Panc1 (cell line): ENCODE measurements at regions not wholly inside any gene's neighbourhood (a gene's known extent, or its start where the extent isn't known, plus 50 kb on each side); places are given as distances from the start of the nearest gene placed in this dataset.

Experiments
- ATAC-seq: fragments of 200-7000 bp; cut with Tn5 transposase; 2 replicates; pipeline ENCODE4 v1.9.1; 2020; ENCODE audit warnings: mild to moderate bottlenecking, moderate library complexity
- BruUV-seq: library from RNA; stranded (reverse); fragments of 400-500 nt; replicated peaks from 2 replicates; lab custom pipeline; 2021; lab: Mats Ljungman, UMichigan
- CTCF ChIA-PET: fragments of 300-600 bp; sonication (Branson Sonifier 250); formaldehyde crosslinking; loops from one replicate; lab custom pipeline; 2022; ENCODE audit warnings: antibody characterized with exemption; lab: Charles Lee
- POLR2A ChIA-PET: fragments of 300-600 bp; sonication (Branson Sonifier 250); formaldehyde crosslinking; loops from one replicate; lab custom pipeline; 2022; ENCODE audit warnings: antibody characterized with exemption; lab: Charles Lee
- DNase-seq: peaks from one replicate; pipeline ENCODE4 v3.0.0-alpha.2; 2010; ENCODE audit warnings: low read depth, low spot score
- H3K27ac ChIP-seq: 2 replicates; pipeline ENCODE4 v1.5.1; 2011; ENCODE audit warnings: mild to moderate bottlenecking, low read length, inconsistent platforms
- H3K27me3 ChIP-seq: fragments of 200-500 bp; sonication (Bioruptor generic); 2 replicates; pipeline ENCODE4 v1.6.0; 2014; ENCODE audit warnings: low read length, inconsistent platforms; ENCODE audit not compliant: control insufficient read depth, insufficient read depth
- H3K36me3 ChIP-seq: fragments of 200-500 bp; sonication (Bioruptor generic); 2 replicates; pipeline ENCODE4 v1.5.1; 2014; ENCODE audit warnings: inconsistent platforms, mild to moderate bottlenecking, low read length, moderate library complexity; ENCODE audit not compliant: control insufficient read depth, insufficient read depth
- H3K4me1 ChIP-seq: 2 replicates; pipeline ENCODE4 v1.5.1; 2011; ENCODE audit warnings: inconsistent platforms, mild to moderate bottlenecking, low read length, moderate library complexity; ENCODE audit not compliant: control insufficient read depth, insufficient read depth
- H3K4me3 ChIP-seq, 2 experiments: 2 replicates each; pipeline ENCODE4 v1.5.1; 2011 to 2012; ENCODE audit warnings: low read depth in 2 of 2, low read length in 2 of 2, mild to moderate bottlenecking in 2 of 2, inconsistent platforms in 1 of 2, moderate library complexity in 1 of 2
- H3K9me3 ChIP-seq: fragments of 200-500 bp; sonication (Bioruptor generic); 2 replicates; pipeline ENCODE4 v1.5.1; 2014; ENCODE audit warnings: low read depth, mild to moderate bottlenecking, inconsistent platforms, low read length, moderate library complexity; ENCODE audit not compliant: control insufficient read depth, insufficient read depth
- CTCF ChIP-seq: fragments of 450-650 bp; IDR thresholded peaks from 2 replicates; pipeline ENCODE4 v1.5.1; 2017; ENCODE audit warnings: mild to moderate bottlenecking
- POLR2AphosphoS5 ChIP-seq: IDR thresholded peaks from 2 replicates; pipeline ENCODE4 v1.6.1; 2012; ENCODE audit warnings: mild to moderate bottlenecking, low read depth, low read length, moderate library complexity
- REST ChIP-seq, 2 experiments: IDR thresholded peaks; 2 replicates each; pipeline ENCODE4 v1.6.1; 2011 to 2012; ENCODE audit warnings: low read depth in 2 of 2, control low read depth in 1 of 2, low read length in 1 of 2, mild to moderate bottlenecking in 1 of 2, moderate library complexity in 1 of 2; ENCODE audit not compliant: insufficient read depth in 1 of 2
- SIN3A ChIP-seq: IDR thresholded peaks from 2 replicates; pipeline ENCODE4 v1.6.1; 2012; ENCODE audit warnings: low read depth, mild to moderate bottlenecking, low read length, moderate library complexity, borderline replicate concordance; ENCODE audit not compliant: insufficient read depth
- TCF7L2 ChIP-seq: IDR thresholded peaks from 2 replicates; pipeline ENCODE4 v1.6.1; 2011; ENCODE audit warnings: mild to moderate bottlenecking, low read depth, low read length, inconsistent platforms
- in situ Hi-C: cut with HindIII; loops from 2 replicates; pipeline ENCODE4 v1.10.0; 2016; ENCODE audit warnings: low sequenced_read_pairs, low pct_unique_long_range_greater_than_20kb
- intact Hi-C: fragments of 100-400 bp; cut with micrococcal nuclease; formaldehyde crosslinking; loops from one replicate; pipeline ENCODE4 v1.10.0; 2022; ENCODE audit not compliant: unreplicated experiment

- ATAC-seq: no peak
- H3K9me3 ChIP-seq: no peaks in the 10 kb centered on the region
- H3K4me3 ChIP-seq: no peak overlapping the region
- DNase-seq: no peak
- H3K27me3 ChIP-seq: no peaks in the 10 kb centered on the region
- BruUV-seq: no TSS peak
- TF ChIP-seq REST (IDR thresholded peaks at IDR 0.05; ENCODE audit: insufficient read depth in 1 of 2, low read depth in 2 of 2, low read length in 1 of 2): no peak
- in situ Hi-C loops (no loop called here), intact Hi-C loops (no loop called here)
- H3K36me3 ChIP-seq: no peaks in the 10 kb centered on the region
- POLR2A ChIA-PET: no interaction called here
- no peaks in the 10 kb centered on the region for H3K4me1 ChIP-seq
- no peak overlapping the region for H3K27ac ChIP-seq
- CTCF ChIA-PET: no interaction called here
These were observed 84.5 kb upstream of the SETMAR start for GRCh38 chr3:4218456-4219226.

- no TSS peak for BruUV-seq
- POLR2A ChIA-PET: no interaction called here
- no peaks in the 10 kb centered on the region for H3K4me1 ChIP-seq
- TF ChIP-seq SIN3A (no peak), CTCF (no peak)
- H3K27me3 ChIP-seq: no peaks in the 10 kb centered on the region
- DNase-seq (no peak), ATAC-seq (no peak)
- no peak overlapping the region for H3K4me3 ChIP-seq
- CTCF ChIA-PET: no interaction called here
- H3K9me3 ChIP-seq: no peaks in the 10 kb centered on the region
- no peak overlapping the region for H3K27ac ChIP-seq
- in situ Hi-C loops (no loop called here), intact Hi-C loops (no loop called here)
- no peaks in the 10 kb centered on the region for H3K36me3 ChIP-seq
These were observed 84.0 kb upstream of the SETMAR start for GRCh38 chr3:4219227-4219568.

GRCh38 chr3:4220065-4220464 is 83.1 kb upstream of the SETMAR start:
- Histone ChIP-seq H3K4me3 (no peak overlapping the region), H3K36me3 (no peaks in the 10 kb centered on the region), H3K27ac (no peak overlapping the region), H3K27me3 (no peaks in the 10 kb centered on the region), H3K4me1 (no peaks in the 10 kb centered on the region), H3K9me3 (no peaks in the 10 kb centered on the region)
- intact Hi-C loops: no loop called here
- no TSS peak for BruUV-seq
- ATAC-seq (no peak), DNase-seq (no peak)
- in situ Hi-C loops: no loop called here
- ChIA-PET POLR2A (no interaction called here), CTCF (interaction anchor here (0.5 kb wide), 1 partner anchor 76 kb away, joined by 6 read pairs; no protein-coding TSS in a partner anchor)
- no peak for TF ChIP-seq POLR2AphosphoS5
- no peak for TF ChIP-seq SIN3A
- TF ChIP-seq TCF7L2: no peak
- TF ChIP-seq CTCF: no peak
